B cell (primary cell): ENCODE measurements at regions not wholly inside any gene's neighbourhood (a gene's known extent, or its start where the extent isn't known, plus 50 kb on each side); places are given as distances from the start of the nearest gene placed in this dataset.

Experiments
- EZH2 ChIP-seq: IDR thresholded peaks from 2 replicates; pipeline ENCODE4 v1.6.1; 2012; ENCODE audit warnings: borderline replicate concordance, low read depth, mild to moderate bottlenecking, moderate library complexity, low read length; ENCODE audit not compliant: insufficient read depth, poor library complexity, severe bottlenecking
- TF ChIP-seq, protein P1 (sequence below): fragments of 200-600 bp; IDR thresholded peaks from one replicate; pipeline ENCODE4 v1.8.0; 2022; ENCODE audit warnings: antibody characterized with exemption, mild to moderate bottlenecking

- TF ChIP-seq, protein P1, sequence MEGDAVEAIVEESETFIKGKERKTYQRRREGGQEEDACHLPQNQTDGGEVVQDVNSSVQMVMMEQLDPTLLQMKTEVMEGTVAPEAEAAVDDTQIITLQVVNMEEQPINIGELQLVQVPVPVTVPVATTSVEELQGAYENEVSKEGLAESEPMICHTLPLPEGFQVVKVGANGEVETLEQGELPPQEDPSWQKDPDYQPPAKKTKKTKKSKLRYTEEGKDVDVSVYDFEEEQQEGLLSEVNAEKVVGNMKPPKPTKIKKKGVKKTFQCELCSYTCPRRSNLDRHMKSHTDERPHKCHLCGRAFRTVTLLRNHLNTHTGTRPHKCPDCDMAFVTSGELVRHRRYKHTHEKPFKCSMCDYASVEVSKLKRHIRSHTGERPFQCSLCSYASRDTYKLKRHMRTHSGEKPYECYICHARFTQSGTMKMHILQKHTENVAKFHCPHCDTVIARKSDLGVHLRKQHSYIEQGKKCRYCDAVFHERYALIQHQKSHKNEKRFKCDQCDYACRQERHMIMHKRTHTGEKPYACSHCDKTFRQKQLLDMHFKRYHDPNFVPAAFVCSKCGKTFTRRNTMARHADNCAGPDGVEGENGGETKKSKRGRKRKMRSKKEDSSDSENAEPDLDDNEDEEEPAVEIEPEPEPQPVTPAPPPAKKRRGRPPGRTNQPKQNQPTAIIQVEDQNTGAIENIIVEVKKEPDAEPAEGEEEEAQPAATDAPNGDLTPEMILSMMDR: no peak
- TF ChIP-seq EZH2: no peak
These were observed 378.8 kb downstream of the TYW1 start for GRCh38 chr7:67375427-67375826.
